K562 (cell line): ENCODE measurements at regions not wholly inside any gene's neighbourhood (a gene's known extent, or its start where the extent isn't known, plus 50 kb on each side); places are given as distances from the start of the nearest gene placed in this dataset.

ENCODE experiments used
- ARHGAP35 ChIP-seq: fragments of 450-650 bp; IDR thresholded peaks from 2 replicates; pipeline ENCODE4 v1.6.1; 2018; ENCODE audit not compliant: partially characterized antibody
- ATF1 ChIP-seq, 2 experiments: fragments of 450-650 bp in 1 of 2; IDR thresholded peaks; 2 replicates each; pipeline ENCODE4 v1.6.1; 2016; ENCODE audit warnings: missing compliant biosample characterization in 1 of 2, missing genetic modification characterization in 1 of 2
- EP300 ChIP-seq: IDR thresholded peaks from 2 replicates; pipeline ENCODE4 v1.6.1; 2012; ENCODE audit warnings: low read length, improper control_type of control experiment
- SOX6 ChIP-seq: fragments of 450-650 bp; IDR thresholded peaks from 2 replicates; pipeline ENCODE4 v1.6.1; 2014; ENCODE audit warnings: mild to moderate bottlenecking

GRCh38 chr6:148080315-148080714 is 262.3 kb upstream of the SASH1 start:
- TF ChIP-seq ATF1 (CRISPR knock-in tag; IDR thresholded peaks at IDR 0.05) (no peak), ATF1 (tag; IDR thresholded peaks at IDR 0.05) (no peak), EP300 (no peak), ARHGAP35 (no peak), SOX6 (no peak)
